CD4-positive, alpha-beta T cell treated with Interleukin-6 for 4 hours (primary cell): ENCODE measurements at regions not wholly inside any gene's neighbourhood (a gene's known extent, or its start where the extent isn't known, plus 50 kb on each side); places are given as distances from the start of the nearest gene placed in this dataset.
"Not testable (repeated sequence)": the region's sequence is repeated elsewhere in the genome, so short reads cannot be mapped to it uniquely, and the experiment has no call there.

Source experiments
- DNase-seq: peaks from one replicate; pipeline ENCODE4 v3.0.0-alpha.2; 2020; ENCODE audit warnings: mixed read lengths

GRCh38 chr16:16960785-16961184 is 510.0 kb downstream of the XYLT1 start:
- no peak for DNase-seq

- no peak for DNase-seq
These were observed 504.3 kb downstream of the XYLT1 start for GRCh38 chr16:16966439-16966838.

- DNase-seq: no peak
These were observed 499.7 kb downstream of the XYLT1 start for GRCh38 chr16:16971042-16971441.

GRCh38 chr16:16972831-16973230 is 497.9 kb downstream of the XYLT1 start:
- no peak for DNase-seq

- DNase-seq: no peak
These were observed 496.8 kb downstream of the XYLT1 start for GRCh38 chr16:16973707-16974591.

GRCh38 chr16:16982614-16983013 is 488.1 kb downstream of the XYLT1 start:
- DNase-seq: no peak

GRCh38 chr16:16983582-16983981 is 487.2 kb downstream of the XYLT1 start:
- no peak for DNase-seq

GRCh38 chr16:16984091-16984490 is 486.7 kb downstream of the XYLT1 start:
- DNase-seq: not testable (repeated sequence)

- no peak for DNase-seq
These were observed 485.1 kb downstream of the XYLT1 start for GRCh38 chr16:16985707-16986106.

- no peak for DNase-seq
These were observed 481.8 kb downstream of the XYLT1 start for GRCh38 chr16:16988963-16989362.

GRCh38 chr16:16989368-16989767 is 481.4 kb downstream of the XYLT1 start:
- DNase-seq: no peak

GRCh38 chr16:16991711-16992110 is 479.0 kb downstream of the XYLT1 start:
- DNase-seq: no peak

- DNase-seq: peak; percentile 51
These were observed 477.6 kb downstream of the XYLT1 start for GRCh38 chr16:16992975-16993765.

GRCh38 chr16:16994831-16995230 is 475.9 kb downstream of the XYLT1 start:
- no peak for DNase-seq

- no peak for DNase-seq
These were observed 473.9 kb downstream of the XYLT1 start for GRCh38 chr16:16996827-16997226.

GRCh38 chr16:16997349-16997748 is 473.4 kb downstream of the XYLT1 start:
- no peak for DNase-seq

GRCh38 chr16:17001471-17001870 is 469.3 kb downstream of the XYLT1 start:
- DNase-seq: no peak

- DNase-seq: no peak
These were observed 468.2 kb downstream of the XYLT1 start for GRCh38 chr16:17002565-17002964.

- DNase-seq: not testable (repeated sequence)
These were observed 464.8 kb downstream of the XYLT1 start for GRCh38 chr16:17005963-17006362.

GRCh38 chr16:17011712-17012111 is 459.0 kb downstream of the XYLT1 start:
- no peak for DNase-seq

- no peak for DNase-seq
These were observed 457.7 kb downstream of the XYLT1 start for GRCh38 chr16:17013038-17013437.

- DNase-seq: no peak
These were observed 456.2 kb downstream of the XYLT1 start for GRCh38 chr16:17014484-17015121.

- DNase-seq: no peak
These were observed 455.1 kb downstream of the XYLT1 start for GRCh38 chr16:17015702-17016101.
